NOMO-1 treated with DMSO at 0.1 percent for 48 hours (cell line): ENCODE measurements at regions not wholly inside any gene's neighbourhood (a gene's known extent, or its start where the extent isn't known, plus 50 kb on each side); places are given as distances from the start of the nearest gene placed in this dataset.

ENCODE experiments used
- DNase-seq: peaks from one replicate; lab custom pipeline; 2025; ENCODE audit not compliant: unreplicated experiment; lab: John Stamatoyannopoulos, UW

DNA sequence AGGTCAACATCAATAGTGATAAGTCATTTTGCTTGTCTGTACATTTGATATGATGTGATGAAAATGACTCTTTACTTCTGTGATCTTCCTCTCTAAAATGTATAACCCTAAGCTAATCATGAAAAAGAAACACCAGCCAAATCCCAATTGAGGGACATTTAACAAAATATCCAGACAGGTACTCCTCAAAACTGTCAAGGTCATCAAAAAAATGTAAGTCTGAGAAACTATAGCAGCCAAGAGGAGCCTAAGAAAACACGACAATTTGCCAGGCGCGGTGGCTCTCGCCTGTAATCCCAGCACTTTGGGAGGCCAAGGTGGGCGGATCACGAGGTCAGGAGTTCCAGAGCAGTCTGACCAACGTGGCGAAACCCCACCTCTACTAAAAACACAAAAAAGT is 708.5 kb upstream of the ID4 start:
- no peak for DNase-seq

DNA sequence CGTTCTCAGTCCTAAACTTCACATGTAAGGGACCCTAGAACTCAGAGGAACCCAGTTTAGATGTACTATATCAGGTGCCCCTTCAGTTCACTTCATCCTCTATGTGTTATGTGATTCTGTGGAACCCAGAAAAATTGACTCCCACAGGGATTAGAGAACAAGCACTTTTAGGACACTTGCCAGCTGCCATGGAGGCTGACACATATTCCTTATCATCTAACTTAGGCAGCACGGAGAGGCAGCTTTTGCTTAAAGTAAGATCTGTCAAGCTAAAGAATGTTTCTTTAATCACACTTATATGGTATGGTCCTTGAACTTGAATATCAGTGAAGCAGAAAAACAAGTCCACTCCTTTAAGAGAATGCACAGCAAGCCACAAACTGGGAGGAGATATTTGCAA is 701.5 kb upstream of the ID4 start:
- no peak for DNase-seq

DNA sequence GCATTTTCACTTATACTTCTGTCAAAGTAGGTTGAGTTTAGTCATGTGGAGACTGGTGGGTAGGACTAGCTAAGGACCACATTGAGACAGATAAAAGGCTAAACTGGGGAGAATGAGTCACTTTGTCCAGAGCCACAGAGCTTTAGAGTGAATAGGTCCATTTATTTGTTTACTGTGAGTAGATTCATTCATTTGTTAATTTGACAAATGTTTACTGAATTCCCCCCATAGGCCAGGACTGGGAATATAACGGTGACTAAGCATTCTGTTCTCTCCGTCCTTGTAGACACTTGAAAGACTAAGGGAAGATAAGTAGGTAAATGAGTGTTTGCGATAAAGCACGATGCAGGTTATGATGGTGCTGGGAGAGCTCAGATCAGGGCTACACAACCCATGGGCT is 699.7 kb upstream of the ID4 start:
- DNase-seq: no peak

DNA sequence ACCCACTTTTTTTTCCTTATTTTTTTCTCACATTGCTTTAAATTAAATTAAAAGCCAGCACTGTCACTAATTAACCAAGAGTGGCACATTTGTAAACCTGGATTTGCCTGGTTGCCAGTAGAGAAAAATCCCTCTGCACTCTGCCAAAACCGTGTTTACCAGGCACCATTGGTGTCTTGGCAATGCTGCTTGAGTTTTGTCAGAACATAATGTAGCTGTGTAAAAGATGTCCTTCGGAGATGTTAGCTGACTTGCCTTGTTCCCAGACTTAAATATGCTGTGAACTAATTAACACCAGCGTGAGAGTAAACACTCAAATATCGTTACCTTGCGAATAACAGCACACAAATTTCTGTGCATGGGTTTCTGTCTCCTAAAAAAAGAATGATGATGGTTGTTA is 694.9 kb upstream of the ID4 start:
- no peak for DNase-seq

DNA sequence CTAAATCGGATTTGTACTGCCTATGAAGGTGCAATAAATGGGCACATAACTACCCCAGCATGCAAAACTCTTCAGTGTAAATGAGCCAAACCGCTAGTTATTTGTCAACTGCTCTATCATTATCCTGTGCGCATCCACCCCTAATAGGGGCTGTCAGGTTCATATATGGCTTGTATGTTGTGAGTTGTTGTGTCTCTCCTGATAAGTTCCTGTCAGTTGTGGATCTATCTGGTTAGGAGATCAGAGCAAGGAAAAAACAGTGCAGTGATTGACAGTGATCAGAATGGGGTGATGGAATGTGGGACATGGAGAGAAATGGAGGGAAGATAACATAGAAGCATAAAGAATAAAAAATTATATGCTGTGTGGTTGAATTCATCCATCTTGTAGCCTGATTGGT is 686.9 kb upstream of the ID4 start:
- DNase-seq: no peak

DNA sequence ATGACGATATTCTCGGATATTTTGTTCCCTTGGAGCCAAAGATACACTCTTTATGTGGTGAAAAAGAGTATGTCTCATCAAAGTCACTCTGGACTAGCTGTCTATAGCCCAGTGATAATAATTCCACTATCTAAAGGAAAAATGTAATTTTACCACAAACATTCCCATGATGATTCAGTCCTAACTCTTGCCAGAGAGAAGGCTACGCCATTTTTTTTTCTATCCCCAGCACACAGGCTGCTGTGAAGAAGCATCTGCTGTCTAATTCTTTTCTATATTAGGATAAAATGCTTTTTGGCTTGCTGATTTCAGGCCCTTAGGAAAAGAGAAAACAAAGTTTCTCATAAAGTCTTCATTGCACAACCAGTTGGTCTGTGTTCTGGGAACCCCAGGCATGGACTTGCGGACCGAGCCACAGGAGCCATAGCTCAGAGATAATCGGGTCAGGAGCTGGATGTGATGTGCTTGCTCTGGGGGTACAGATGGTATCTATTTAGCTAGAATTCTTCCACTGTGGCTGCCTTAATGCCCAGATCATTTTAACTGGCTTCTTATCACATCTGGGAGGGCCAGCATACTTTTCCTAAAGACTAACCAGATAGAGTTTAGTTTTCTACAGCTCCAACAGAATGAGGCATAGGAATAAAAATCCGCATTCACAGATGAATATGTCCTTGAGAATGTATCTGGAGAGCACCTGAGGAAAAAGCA is 683.7 kb upstream of the ID4 start:
- DNase-seq: no peak

DNA sequence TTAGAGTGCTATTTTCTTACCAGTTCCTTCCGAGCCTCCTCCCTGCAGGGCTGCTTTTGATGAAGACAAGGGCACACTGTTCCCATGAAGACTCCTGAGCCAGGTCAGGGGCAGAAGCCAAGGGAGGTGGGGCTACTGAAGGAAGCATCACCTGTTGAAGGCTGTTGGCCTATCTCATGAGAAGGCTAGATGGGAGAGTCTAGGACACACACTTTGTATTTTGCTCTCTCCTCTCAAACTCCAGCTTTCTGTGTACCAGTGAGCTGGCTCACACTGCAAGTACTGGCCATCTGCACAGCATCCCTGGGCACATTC is 683.2 kb upstream of the ID4 start:
- no peak for DNase-seq

DNA sequence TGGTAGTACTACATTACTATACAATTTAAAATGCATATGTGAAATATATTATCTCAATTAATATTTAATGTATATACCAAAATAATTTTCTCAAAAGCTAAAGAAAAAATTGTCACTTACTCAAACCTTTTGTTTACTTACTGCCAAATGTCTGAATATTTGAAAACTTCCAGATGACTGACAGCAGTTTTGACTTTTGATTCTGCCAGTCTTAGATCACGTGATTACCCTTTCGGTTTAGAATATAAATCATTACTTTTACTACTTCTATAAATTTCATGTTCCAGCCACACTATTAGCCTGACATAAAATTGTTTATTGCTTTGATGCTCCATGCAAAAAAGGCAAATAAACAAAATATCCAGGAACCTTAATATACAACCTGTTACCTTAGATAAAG is 680.7 kb upstream of the ID4 start:
- DNase-seq: no peak

DNA sequence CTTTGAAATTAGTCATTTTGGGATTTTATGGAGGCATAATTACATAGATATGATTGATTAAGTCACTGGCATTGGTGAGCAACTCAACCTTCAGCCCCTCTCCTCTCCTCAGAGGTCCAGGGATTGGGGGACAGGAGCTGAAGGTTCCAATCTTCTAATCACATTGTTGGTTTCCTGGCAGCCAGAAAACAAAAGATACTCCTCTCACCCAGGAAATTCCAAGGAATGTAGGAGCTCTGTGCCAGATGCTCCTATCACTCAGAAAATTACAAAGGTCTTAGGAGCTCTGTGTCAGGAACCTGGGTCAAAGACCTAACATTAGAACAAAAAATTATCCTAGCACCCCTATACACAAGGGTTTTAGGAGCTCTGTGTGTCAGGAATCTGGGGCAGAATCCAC is 679.7 kb upstream of the ID4 start:
- DNase-seq: no peak

DNA sequence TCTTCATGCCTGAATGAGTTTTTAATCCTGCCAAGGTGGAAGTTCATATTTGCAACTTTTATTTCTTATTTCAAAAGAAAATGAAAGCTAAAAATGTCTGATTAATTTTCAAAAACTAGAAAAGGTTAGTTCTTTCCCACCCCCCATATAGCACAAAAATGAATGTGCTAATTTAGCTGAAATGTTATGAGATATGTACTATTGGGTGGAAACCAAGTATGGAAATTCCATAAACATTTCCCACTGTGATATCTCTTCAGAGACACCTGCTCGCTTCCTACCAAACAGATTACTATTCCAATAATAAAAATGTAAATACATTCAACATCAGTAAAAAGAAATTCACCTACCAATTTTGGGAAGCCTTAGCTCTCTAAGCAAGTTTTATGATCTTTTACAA is 678.6 kb upstream of the ID4 start:
- no peak for DNase-seq

DNA sequence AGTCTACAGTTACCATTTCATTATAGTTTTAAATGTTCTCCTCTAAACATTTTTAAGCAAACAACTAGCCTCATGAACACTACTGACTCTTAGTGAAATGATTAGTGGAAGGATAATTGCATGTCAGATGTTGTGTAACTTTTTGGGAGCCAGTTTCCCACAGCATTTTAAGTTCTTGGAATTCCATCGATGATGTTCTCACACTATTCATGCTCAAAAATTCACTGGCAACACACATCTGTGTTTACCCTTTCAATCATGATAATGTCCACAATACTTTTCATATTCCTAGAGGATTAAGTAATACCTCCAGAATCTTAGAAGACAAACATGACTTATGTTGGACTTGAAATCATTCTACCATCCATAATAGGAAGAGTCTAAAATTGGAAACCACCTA is 678.1 kb upstream of the ID4 start:
- no peak for DNase-seq

DNA sequence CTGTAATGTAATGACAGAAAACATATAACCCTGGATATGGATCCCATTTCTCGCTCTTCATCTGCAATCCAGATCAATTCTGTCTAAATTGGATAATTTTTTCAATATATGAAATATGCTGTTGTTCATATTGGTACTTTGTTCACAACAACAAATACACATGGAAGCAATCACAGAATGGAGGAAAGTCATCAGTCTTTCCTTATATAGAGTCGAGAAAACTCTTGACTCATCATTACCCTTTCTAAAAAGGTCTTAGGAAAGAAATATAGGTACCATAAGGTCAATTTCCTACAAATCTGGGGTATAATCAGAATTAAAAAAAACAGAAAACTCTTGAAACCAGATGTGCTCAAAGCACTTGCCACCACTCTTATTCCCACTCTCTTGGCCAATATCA is 677.6 kb upstream of the ID4 start:
- DNase-seq: no peak

DNA sequence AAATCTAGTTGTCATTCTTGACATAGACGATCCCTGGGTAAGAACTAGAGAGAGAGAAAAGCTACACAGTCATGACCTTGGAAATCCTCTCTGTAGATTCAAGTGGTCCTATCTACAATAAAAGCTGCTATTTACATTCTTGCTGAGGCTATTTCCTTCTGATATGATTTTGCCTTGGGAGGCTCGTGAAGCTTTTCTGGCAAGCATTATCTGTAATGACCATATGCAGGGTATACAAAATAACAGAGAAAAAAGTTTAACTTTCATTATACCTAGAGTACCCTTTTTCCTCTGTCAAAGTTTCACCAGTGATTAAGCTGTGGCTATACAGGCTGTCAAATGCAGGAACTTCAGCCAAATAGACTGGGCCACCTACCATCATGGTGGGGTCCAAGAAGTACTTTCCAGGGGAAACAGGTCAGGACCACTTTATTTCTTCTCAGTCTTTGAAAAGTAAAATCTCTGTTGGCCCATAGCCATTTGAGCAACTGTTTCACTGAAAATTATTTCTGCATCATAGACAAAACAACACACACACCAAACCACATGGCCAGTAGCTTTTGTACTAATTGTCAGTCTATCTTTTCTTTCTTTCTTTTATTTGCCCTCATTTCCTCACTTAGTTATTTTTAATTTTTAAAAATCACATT is 677.0 kb upstream of the ID4 start:
- no peak for DNase-seq

DNA sequence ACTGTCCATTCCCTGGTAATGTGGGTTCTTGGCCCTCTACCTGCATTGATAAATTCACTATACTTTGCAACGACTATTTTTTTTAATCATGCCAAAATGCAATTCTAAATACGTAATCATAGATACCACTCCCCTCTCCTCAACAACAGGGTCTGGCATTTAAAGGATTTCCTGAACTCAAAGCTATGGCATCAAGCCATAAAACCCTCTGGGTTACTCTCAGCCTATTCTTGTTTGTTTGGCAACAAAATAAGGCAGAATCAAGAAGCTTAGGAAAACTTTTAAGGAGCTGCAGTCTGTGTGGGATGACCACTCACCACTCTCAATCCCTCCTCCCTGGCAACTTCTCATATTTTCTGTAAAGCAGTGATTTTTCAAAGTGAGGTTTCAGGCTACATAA is 669.9 kb upstream of the ID4 start:
- no peak for DNase-seq

DNA sequence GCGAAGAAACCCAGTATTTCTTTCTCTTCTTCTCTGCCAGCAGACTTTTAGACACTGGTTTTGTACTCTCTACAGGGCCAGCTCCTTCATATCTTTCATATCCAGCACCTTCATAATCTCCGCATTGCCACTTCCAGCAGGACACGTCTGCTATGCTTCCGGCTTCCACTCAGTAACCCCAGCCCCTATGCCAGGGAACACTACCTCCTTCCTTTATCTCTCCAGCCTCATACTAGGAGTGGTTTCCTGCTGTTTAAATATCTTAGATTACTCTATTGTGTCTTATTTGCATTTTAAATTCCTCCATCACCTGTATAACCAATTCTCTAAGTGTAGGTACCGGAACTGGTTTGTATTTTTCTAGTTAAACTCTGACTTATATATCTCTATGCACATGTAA is 667.8 kb upstream of the ID4 start:
- no peak for DNase-seq

DNA sequence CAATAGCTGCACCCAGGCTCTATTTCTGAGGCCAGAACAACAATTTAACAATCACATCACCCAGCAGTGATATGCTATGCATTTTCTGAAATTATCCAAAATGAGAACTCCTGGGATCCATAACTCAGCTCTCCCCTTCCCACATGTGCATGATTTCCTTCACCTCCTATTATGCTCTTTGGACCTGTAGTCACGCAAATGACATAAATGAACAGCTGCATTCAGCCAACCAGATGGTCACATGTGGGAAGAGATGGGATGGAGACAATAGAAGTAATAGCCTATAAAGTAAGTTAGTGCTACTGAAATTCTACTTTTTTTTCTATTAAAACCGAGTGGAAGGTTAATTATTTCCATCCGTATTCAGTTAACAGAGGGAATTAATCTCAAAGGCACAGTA is 662.1 kb upstream of the ID4 start:
- DNase-seq: no peak

DNA sequence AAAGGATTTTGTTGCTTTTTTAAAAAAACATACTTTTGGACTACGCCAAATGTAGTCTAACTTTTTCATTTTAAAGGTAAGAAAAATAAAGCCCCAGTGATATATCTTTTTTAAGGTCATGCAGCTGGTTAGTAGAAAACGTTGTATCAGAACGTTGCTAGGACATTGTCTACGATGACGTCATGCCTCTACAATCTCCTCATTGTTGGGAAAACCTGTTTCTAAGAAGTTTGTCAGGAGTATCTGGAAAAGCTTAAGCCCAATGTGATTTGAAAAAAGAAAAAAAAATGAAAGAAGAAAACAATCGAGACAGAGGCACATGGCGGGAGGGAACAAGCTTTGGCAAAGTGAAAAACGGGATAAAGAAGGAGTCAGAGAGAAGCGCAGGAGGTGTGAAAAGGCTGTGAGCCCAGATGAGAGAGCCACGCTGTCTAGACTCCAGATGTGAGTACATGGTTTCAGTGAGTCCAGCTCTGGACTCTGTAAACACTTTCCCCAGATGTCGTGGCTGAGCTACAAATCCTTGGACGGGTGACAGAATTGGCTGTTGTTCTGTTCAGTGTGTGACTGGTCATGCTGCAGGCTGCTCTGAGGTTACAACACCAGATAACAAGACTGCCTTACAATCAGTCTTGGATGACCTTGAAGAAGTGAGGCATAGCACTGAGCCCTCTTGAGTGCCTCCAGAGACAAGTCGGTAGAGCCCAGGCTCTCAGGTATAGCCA is 656.7 kb upstream of the ID4 start:
- no peak for DNase-seq

DNA sequence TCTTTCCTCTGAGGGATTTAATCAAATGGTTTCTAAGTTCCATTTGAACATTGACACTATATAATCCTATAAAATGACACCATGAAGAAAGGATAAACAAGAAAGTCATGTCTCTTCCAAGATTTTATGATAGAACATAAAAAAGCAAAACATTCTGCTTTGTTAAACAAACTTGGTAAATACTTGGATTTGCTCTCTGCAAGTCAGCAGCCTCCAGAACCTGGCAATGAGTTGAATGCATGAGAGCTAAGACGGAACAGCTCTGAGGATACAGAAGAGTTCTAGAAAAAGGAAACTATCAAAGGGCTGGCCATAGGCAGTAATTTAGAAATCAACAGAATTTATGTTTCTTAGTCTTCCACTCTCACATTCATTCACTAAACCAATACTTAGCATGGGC is 656.0 kb upstream of the ID4 start:
- DNase-seq: no peak

DNA sequence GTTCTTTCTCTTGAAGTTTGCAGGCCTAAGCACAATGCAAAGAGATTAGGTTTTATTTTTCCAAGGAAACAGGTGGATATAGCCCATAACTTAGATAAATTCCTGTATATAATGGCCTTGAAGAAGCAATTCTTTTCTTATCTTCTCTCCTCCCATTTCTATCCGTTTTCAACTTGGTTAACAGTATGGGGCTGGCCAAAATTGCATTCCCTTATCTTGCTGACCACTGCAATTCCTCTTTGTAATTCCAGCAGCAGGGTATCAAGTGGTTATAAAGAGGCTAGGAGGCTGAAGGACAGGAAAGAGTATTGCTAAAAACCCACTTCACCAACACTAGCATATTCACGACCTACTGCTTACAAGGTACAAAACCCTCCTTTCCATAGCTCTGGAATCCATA is 643.5 kb upstream of the ID4 start:
- no peak for DNase-seq

DNA sequence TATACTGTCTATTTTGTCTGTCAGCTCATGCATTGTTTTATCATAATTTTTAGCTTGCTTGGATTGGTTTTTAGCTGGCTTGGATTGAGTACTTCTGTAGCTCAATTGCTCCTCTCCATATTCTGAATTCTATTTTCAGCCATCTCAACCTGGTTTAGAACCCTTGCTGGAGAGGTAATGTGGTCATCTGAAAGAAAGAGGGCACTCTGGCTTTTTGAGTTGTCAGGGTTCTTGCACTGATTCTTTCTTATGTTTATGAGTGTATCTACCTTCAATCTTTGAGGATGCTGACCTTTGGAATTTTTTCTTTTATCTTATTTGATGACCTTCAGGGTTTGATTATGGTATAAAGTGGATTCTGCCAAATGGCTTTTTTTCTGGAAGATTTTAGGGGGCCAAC is 632.7 kb upstream of the ID4 start:
- no peak for DNase-seq

DNA sequence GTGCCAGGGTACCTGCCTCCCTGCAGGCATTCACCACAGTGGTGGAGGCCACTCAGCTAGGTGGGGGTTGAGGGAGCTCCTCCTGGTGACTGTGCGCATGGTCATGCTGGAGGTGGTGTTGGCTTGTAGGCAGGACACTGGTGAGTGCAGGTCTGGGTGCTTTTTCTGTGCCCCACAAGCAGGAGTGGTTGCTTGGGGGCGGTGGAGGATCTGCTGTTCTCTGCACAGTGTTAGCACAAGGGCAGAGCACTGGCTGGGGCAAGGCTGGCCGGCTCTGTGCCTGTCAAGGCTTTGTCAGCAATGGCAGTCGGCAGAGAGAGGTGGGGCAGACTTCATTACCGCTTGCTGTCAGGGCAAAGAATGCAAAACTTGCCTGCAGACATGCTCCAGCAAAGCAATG is 632.1 kb upstream of the ID4 start:
- no peak for DNase-seq

DNA sequence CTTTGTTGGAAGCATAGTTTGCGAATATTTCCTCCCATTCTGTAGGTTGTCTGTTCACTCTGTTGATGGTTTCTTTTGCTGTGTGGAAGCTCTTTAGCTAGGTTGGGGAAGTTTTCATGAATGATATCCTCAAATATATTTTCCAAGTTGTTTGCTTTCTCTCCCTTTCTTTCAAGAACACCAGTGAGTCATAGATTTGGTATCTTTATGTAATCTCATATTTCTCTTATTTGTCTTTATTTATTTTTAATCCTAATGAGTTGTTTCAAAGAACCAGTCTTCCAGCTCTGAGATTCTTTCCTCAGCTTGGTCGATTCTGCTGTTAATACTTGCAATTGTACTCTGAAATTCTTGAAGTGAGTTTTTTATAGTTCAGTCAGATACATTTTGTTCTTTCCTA is 628.0 kb upstream of the ID4 start:
- no peak for DNase-seq
